ENCODE measurements at regions not wholly inside any gene's neighbourhood (a gene's known extent, or its start where the extent isn't known, plus 50 kb on each side); places are given as distances from the start of the nearest gene placed in this dataset.

- TF ChIP-seq CTCF (IDR thresholded peaks at IDR 0.05) (peak; percentile 19 to 49 (median 47)), POLR2A (IDR thresholded peaks at IDR 0.05) (no peak)
These were observed 204.5 kb upstream of the RPL38 start for GRCh38 chr17:73998653-73999645.

Data from testis (tissue), 2 donors.